ENCODE measurements at regions not wholly inside any gene's neighbourhood (a gene's known extent, or its start where the extent isn't known, plus 50 kb on each side); places are given as distances from the start of the nearest gene placed in this dataset.

DNA sequence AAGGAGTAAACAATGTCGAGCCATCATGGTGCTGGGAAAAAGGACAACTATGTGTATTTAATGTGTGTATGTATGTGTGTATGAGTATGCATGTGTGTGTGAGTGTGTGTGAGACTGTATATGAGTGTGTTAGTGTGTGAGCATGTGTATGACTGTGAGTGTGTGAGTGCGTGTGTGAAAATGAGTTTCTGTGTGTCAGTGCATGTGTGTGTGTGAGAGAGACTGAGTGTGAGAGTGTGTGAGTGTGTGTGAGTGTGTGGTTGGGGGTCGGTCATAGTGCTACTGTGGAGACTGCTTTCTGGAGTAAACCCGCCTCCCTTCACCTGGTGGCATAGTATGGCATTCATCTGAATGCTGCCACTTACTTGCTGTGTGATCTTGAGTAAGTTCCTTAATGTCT is 567.4 kb downstream of the FGF9 start:
- TF ChIP-seq, protein P1, sequence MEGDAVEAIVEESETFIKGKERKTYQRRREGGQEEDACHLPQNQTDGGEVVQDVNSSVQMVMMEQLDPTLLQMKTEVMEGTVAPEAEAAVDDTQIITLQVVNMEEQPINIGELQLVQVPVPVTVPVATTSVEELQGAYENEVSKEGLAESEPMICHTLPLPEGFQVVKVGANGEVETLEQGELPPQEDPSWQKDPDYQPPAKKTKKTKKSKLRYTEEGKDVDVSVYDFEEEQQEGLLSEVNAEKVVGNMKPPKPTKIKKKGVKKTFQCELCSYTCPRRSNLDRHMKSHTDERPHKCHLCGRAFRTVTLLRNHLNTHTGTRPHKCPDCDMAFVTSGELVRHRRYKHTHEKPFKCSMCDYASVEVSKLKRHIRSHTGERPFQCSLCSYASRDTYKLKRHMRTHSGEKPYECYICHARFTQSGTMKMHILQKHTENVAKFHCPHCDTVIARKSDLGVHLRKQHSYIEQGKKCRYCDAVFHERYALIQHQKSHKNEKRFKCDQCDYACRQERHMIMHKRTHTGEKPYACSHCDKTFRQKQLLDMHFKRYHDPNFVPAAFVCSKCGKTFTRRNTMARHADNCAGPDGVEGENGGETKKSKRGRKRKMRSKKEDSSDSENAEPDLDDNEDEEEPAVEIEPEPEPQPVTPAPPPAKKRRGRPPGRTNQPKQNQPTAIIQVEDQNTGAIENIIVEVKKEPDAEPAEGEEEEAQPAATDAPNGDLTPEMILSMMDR (IDR thresholded peaks at IDR 0.05), result no peak
- no peak overlapping the region for H3K27ac ChIP-seq
- H3K36me3 ChIP-seq, result no peaks in the 10 kb centered on the region
- DNase-seq (ENCODE audit: low spot score) (no peak), ATAC-seq (ENCODE audit: insufficient number of reproducible peaks, low FRiP score, low read depth) (no peak)
- H3K27me3 ChIP-seq (replicated peaks; ENCODE audit: insufficient read depth), result no peaks in the 10 kb centered on the region
- no peak overlapping the region for H3K4me3 ChIP-seq
- no peaks in the 10 kb centered on the region for H3K4me1 ChIP-seq (ENCODE audit: control insufficient read depth in 1 of 2, low read depth in 2 of 2)
- H3K9me3 ChIP-seq, result no peaks in the 10 kb centered on the region

DNA sequence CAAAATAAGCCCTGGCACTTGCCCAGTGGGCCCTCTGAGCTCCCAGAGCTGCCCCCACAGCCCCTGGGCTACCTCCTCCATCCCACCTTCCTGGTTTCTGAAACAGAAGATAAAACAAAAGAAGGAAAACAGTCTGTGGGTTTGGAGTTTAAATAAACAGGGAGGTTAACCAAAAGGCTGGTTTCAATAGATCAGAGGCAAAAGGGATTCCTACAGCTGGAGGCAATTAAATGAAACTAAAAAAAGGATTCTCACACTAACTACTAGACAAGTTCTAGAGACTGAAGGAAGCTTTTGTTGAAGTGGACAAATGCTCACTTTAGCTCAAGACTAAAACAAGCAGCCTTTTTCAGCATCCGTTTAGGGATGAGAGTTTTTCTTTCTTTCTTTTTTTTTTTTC is 569.8 kb downstream of the FGF9 start:
- Histone ChIP-seq H3K4me3 (no peak overlapping the region), H3K4me1 (ENCODE audit: control insufficient read depth in 1 of 2, low read depth in 2 of 2) (no peaks in the 10 kb centered on the region)

DNA sequence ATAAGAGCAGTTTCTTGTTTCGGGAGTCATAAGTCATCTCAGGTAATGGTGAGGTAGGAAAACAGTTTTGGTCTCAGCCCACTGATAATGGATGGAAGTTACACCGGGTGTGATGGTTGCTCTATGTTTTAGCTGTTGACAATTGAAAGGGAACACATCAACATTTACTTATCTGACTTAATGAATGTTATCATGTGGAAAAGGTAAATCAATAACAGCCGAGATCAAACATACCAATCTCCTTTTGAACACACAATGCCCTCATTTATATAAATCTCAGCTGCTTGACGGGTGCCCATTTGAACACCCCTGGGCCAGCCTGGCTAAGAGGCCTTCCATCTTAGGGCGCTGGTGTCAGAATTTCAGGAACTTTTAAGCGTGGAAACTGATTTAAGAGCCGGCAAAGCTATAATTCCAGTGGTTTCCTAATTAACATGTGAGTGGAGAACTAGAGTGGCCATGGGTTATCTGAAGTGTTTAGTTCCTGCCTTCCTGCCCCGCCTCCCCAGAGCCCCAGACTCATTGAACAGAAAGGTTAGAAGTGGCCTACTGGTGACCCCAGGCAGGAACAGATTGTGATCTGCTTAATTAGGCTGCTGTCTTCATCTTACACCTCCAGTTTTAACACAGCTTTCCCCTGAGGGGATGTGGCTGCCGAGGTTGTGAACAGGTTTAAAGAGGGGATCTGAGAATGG is 572.7 kb downstream of the FGF9 start:
- H3K27me3 ChIP-seq (replicated peaks; ENCODE audit: insufficient read depth), result no peaks in the 10 kb centered on the region
- H3K27ac ChIP-seq, result no peak overlapping the region
- H3K4me3 ChIP-seq, result no peak overlapping the region
- no peaks in the 10 kb centered on the region for H3K9me3 ChIP-seq
- DNase-seq (ENCODE audit: low spot score), result no peak
- TF ChIP-seq, protein P1 (IDR thresholded peaks at IDR 0.05), result no peak
- ATAC-seq (ENCODE audit: insufficient number of reproducible peaks, low FRiP score, low read depth), result no peak
- H3K4me1 ChIP-seq (ENCODE audit: control insufficient read depth in 1 of 2, low read depth in 2 of 2), result no peaks in the 10 kb centered on the region
- H3K36me3 ChIP-seq, result no peaks in the 10 kb centered on the region

More for the DNA sequence above, 569.8 kb downstream of the FGF9 start:
- ATAC-seq (ENCODE audit: insufficient number of reproducible peaks, low FRiP score, low read depth) (no peak), DNase-seq (ENCODE audit: low spot score) (no peak)
- TF ChIP-seq, protein P1 (IDR thresholded peaks at IDR 0.05), result no peak
- Histone ChIP-seq H3K9me3 (no peaks in the 10 kb centered on the region), H3K36me3 (no peaks in the 10 kb centered on the region), H3K27me3 (replicated peaks; ENCODE audit: insufficient read depth) (no peaks in the 10 kb centered on the region), H3K27ac (no peak overlapping the region)

DNA sequence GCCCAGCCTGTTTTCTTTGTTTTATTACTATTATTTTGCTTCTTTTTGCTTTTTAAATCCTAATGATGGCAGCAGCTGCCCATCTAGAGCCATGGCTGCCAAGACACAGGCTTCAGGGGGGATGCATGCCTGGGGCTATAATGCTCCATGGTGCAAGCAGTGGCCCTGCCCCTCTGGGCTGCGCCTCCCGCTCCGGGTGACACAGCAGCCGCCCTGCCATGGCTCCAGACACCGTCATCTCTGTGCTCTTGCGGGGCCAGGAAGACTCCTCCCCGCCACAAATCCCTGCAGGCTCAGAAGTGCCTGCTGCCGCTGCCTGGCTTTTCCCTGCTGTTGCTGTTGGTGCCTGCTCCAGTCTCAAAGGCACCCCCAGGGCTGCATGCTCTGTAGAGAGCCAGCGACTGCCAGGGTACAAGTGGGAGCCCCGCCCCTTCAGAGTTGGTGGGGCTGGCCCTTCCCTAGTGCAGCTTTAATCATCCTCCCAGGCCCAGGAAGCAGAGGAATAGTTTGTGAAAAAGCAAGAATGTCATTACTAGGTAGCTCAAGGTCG is 581.5 kb downstream of the FGF9 start:
- ATAC-seq (ENCODE audit: insufficient number of reproducible peaks, low FRiP score, low read depth) (no peak), DNase-seq (ENCODE audit: low spot score) (no peak)
- Histone ChIP-seq H3K27me3 (replicated peaks; ENCODE audit: insufficient read depth) (no peaks in the 10 kb centered on the region), H3K4me1 (ENCODE audit: control insufficient read depth in 1 of 2, low read depth in 2 of 2) (no peaks in the 10 kb centered on the region), H3K27ac (no peak overlapping the region), H3K4me3 (no peak overlapping the region), H3K36me3 (no peaks in the 10 kb centered on the region), H3K9me3 (no peaks in the 10 kb centered on the region)
- TF ChIP-seq, protein P1 (IDR thresholded peaks at IDR 0.05), result no peak

DNA sequence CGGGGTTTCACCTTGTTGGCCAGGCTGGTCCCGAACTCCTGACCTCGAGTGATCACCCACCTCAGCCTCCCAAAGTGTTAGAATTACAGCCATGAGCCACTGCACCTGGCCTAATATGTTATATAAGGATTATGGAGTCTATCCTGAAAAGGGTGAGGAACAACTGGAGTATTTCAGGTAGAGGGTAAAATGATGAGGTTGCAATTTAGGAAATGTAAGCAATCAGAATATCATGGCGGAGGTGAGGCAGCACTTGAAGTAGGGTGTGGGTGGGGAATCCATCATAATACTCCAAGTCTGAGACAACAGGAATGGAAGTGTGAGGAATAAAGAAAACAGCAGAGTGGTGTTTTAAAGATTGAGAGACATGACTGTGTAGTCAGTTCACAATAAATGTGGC is 582.2 kb downstream of the FGF9 start:
- no peaks in the 10 kb centered on the region for H3K9me3 ChIP-seq
- no peak overlapping the region for H3K4me3 ChIP-seq
- no peak overlapping the region for H3K27ac ChIP-seq
- H3K36me3 ChIP-seq, result no peaks in the 10 kb centered on the region
- DNase-seq (ENCODE audit: low spot score), result no peak
- TF ChIP-seq, protein P1 (IDR thresholded peaks at IDR 0.05), result no peak
- no peaks in the 10 kb centered on the region for H3K27me3 ChIP-seq (replicated peaks; ENCODE audit: insufficient read depth)
- no peak for ATAC-seq (ENCODE audit: insufficient number of reproducible peaks, low FRiP score, low read depth)
- H3K4me1 ChIP-seq (ENCODE audit: control insufficient read depth in 1 of 2, low read depth in 2 of 2), result no peaks in the 10 kb centered on the region
